SK-N-SH treated with all-trans-retinoic acid at 6 μM for 48 hours (cell line): ENCODE measurements at regions not wholly inside any gene's neighbourhood (a gene's known extent, or its start where the extent isn't known, plus 50 kb on each side); places are given as distances from the start of the nearest gene placed in this dataset.

Source experiments
- ATAC-seq: fragments of 200-7000 bp; cut with Tn5 transposase; 3 replicates; pipeline ENCODE4 v1.9.1; 2020; ENCODE audit warnings: mild to moderate bottlenecking, moderate library complexity
- ARNTL ChIP-seq: fragments of 450-650 bp; formaldehyde crosslinking; IDR thresholded peaks from 2 replicates; pipeline ENCODE4 v1.5.0; 2020; ENCODE audit warnings: low read depth, mild to moderate bottlenecking, moderate library complexity, borderline replicate concordance
- BACH2 ChIP-seq: fragments of 250-450 bp; sonication (Bioruptor Pico); IDR thresholded peaks from 2 replicates; pipeline ENCODE4 v1.9.0; 2021; ENCODE audit warnings: mild to moderate bottlenecking, borderline replicate concordance
- CSDC2 ChIP-seq: fragments of 250-450 bp; sonication (Bioruptor Pico); IDR thresholded peaks from 2 replicates; pipeline ENCODE4 v1.5.0; 2020; ENCODE audit warnings: mild to moderate bottlenecking, moderate library complexity
- ESRRG ChIP-seq: fragments of 250-450 bp; sonication (Bioruptor Pico); IDR thresholded peaks from 2 replicates; pipeline ENCODE4 v1.6.1; 2021; ENCODE audit warnings: mild to moderate bottlenecking
- GLIS3 ChIP-seq: fragments of 250-450 bp; sonication (Bioruptor Pico); IDR thresholded peaks from 2 replicates; pipeline ENCODE4 v1.5.0; 2020; ENCODE audit warnings: mild to moderate bottlenecking, moderate library complexity
- ISL1 ChIP-seq: fragments of 250-450 bp; sonication (Bioruptor Pico); IDR thresholded peaks from 2 replicates; pipeline ENCODE4 v2.1.2; 2022; ENCODE audit warnings: mild to moderate bottlenecking, moderate library complexity
- OSR1 ChIP-seq: fragments of 250-450 bp; sonication (Bioruptor Pico); IDR thresholded peaks from 2 replicates; pipeline ENCODE4 v1.8.0; 2022; ENCODE audit warnings: moderate library complexity, mild to moderate bottlenecking, inconsistent platforms
- PPARA ChIP-seq: fragments of 250-450 bp; sonication (Bioruptor Pico); IDR thresholded peaks from 2 replicates; pipeline ENCODE4 v1.5.0; 2020; ENCODE audit warnings: mild to moderate bottlenecking, borderline replicate concordance
- RARB ChIP-seq: fragments of 250-450 bp; sonication (Bioruptor Pico); IDR thresholded peaks from 2 replicates; pipeline ENCODE4 v1.8.0; 2021; ENCODE audit warnings: mild to moderate bottlenecking, moderate library complexity
- SNAI2 ChIP-seq: fragments of 250-450 bp; sonication (Bioruptor Pico); IDR thresholded peaks from 2 replicates; pipeline ENCODE4 v1.5.0; 2020; ENCODE audit warnings: mild to moderate bottlenecking, moderate library complexity
- TCF4 ChIP-seq: fragments of 250-450 bp; sonication (Bioruptor Pico); IDR thresholded peaks from 2 replicates; pipeline ENCODE4 v1.8.0; 2021; ENCODE audit warnings: mild to moderate bottlenecking, moderate library complexity, borderline replicate concordance
- TOX ChIP-seq: fragments of 250-450 bp; sonication (Bioruptor Pico); IDR thresholded peaks from 2 replicates; pipeline ENCODE4 v1.8.0; 2021; ENCODE audit warnings: mild to moderate bottlenecking, moderate library complexity, borderline replicate concordance
- ZFP3 ChIP-seq: fragments of 250-450 bp; sonication (Bioruptor Pico); IDR thresholded peaks from 2 replicates; pipeline ENCODE4 v1.5.0; 2020; ENCODE audit warnings: mild to moderate bottlenecking, moderate library complexity
- ZNF70 ChIP-seq: fragments of 450-650 bp; formaldehyde crosslinking; IDR thresholded peaks from 2 replicates; pipeline ENCODE4 v1.5.0; 2020; ENCODE audit warnings: mild to moderate bottlenecking, moderate library complexity
- TF ChIP-seq, protein P1 (sequence below): fragments of 250-450 bp; sonication (Bioruptor Pico); IDR thresholded peaks from 2 replicates; pipeline ENCODE4 v1.8.0; 2021; ENCODE audit warnings: low read depth, mild to moderate bottlenecking, moderate library complexity, borderline replicate concordance
- TF ChIP-seq, protein P2 (sequence below): fragments of 250-450 bp; sonication (Bioruptor Pico); IDR thresholded peaks from 2 replicates; pipeline ENCODE4 v1.5.1; 2020; ENCODE audit warnings: low read depth, mild to moderate bottlenecking, moderate library complexity
- TF ChIP-seq, protein P3 (sequence below): fragments of 250-450 bp; sonication (Bioruptor Pico); IDR thresholded peaks from 2 replicates; pipeline ENCODE4 v1.5.1; 2021; ENCODE audit warnings: mild to moderate bottlenecking, moderate library complexity
- TF ChIP-seq, protein P4 (sequence below): fragments of 250-450 bp; sonication (Bioruptor Pico); IDR thresholded peaks from 2 replicates; pipeline ENCODE4 v1.5.0; 2020; ENCODE audit warnings: mild to moderate bottlenecking, moderate library complexity
- TF ChIP-seq, protein P5 (sequence below): fragments of 250-450 bp; sonication (Bioruptor Pico); IDR thresholded peaks from 2 replicates; pipeline ENCODE4 v1.8.0; 2020; ENCODE audit warnings: mild to moderate bottlenecking, moderate library complexity, borderline replicate concordance

DNA sequence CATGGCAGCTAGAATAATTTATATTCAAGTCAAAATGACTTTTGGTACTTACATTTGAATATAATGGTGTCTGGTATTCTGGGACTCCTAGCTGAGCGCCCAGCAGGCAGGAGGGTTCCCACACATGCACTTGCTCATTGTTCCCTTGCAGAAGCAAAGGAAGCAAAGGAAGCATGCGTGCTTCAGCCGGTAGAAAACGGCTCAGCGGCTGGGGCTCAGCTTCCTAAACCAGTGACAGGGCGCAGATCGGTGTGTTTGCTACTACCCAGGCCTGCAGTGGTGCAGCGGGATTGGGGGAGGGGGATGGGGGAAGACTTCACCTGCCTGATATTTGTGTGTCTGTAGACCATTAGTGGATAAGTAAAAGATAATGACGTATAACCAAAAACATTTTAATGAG is 978.3 kb upstream of the TENM3 start:
- TF ChIP-seq TCF4 (CRISPR knock-in tag) (no peak), RARB (CRISPR knock-in tag) (no peak), GLIS3 (no peak), CSDC2 (no peak), ZFP3 (CRISPR knock-in tag) (no peak), ZNF70 (CRISPR knock-in tag) (no peak), ESRRG (CRISPR knock-in tag) (no peak), ARNTL (CRISPR knock-in tag) (no peak), BACH2 (CRISPR knock-in tag) (no peak), PPARA (no peak), OSR1 (CRISPR knock-in tag) (no peak), ISL1 (no peak)
- TF ChIP-seq, protein P1, sequence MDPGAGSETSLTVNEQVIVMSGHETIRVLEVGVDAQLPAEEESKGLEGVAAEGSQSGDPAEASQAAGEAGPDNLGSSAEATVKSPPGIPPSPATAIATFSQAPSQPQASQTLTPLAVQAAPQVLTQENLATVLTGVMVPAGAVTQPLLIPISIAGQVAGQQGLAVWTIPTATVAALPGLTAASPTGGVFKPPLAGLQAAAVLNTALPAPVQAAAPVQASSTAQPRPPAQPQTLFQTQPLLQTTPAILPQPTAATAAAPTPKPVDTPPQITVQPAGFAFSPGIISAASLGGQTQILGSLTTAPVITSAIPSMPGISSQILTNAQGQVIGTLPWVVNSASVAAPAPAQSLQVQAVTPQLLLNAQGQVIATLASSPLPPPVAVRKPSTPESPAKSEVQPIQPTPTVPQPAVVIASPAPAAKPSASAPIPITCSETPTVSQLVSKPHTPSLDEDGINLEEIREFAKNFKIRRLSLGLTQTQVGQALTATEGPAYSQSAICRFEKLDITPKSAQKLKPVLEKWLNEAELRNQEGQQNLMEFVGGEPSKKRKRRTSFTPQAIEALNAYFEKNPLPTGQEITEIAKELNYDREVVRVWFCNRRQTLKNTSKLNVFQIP (CRISPR knock-in tag): no peak
- TF ChIP-seq, protein P2, sequence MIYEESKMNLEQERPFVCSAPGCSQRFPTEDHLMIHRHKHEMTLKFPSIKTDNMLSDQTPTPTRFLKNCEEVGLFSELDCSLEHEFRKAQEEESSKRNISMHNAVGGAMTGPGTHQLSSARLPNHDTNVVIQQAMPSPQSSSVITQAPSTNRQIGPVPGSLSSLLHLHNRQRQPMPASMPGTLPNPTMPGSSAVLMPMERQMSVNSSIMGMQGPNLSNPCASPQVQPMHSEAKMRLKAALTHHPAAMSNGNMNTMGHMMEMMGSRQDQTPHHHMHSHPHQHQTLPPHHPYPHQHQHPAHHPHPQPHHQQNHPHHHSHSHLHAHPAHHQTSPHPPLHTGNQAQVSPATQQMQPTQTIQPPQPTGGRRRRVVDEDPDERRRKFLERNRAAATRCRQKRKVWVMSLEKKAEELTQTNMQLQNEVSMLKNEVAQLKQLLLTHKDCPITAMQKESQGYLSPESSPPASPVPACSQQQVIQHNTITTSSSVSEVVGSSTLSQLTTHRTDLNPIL: no peak
- TF ChIP-seq, protein P3, sequence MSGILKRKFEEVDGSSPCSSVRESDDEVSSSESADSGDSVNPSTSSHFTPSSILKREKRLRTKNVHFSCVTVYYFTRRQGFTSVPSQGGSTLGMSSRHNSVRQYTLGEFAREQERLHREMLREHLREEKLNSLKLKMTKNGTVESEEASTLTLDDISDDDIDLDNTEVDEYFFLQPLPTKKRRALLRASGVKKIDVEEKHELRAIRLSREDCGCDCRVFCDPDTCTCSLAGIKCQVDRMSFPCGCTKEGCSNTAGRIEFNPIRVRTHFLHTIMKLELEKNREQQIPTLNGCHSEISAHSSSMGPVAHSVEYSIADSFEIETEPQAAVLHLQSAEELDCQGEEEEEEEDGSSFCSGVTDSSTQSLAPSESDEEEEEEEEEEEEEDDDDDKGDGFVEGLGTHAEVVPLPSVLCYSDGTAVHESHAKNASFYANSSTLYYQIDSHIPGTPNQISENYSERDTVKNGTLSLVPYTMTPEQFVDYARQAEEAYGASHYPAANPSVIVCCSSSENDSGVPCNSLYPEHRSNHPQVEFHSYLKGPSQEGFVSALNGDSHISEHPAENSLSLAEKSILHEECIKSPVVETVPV (CRISPR knock-in tag): no peak
- TF ChIP-seq, protein P4, sequence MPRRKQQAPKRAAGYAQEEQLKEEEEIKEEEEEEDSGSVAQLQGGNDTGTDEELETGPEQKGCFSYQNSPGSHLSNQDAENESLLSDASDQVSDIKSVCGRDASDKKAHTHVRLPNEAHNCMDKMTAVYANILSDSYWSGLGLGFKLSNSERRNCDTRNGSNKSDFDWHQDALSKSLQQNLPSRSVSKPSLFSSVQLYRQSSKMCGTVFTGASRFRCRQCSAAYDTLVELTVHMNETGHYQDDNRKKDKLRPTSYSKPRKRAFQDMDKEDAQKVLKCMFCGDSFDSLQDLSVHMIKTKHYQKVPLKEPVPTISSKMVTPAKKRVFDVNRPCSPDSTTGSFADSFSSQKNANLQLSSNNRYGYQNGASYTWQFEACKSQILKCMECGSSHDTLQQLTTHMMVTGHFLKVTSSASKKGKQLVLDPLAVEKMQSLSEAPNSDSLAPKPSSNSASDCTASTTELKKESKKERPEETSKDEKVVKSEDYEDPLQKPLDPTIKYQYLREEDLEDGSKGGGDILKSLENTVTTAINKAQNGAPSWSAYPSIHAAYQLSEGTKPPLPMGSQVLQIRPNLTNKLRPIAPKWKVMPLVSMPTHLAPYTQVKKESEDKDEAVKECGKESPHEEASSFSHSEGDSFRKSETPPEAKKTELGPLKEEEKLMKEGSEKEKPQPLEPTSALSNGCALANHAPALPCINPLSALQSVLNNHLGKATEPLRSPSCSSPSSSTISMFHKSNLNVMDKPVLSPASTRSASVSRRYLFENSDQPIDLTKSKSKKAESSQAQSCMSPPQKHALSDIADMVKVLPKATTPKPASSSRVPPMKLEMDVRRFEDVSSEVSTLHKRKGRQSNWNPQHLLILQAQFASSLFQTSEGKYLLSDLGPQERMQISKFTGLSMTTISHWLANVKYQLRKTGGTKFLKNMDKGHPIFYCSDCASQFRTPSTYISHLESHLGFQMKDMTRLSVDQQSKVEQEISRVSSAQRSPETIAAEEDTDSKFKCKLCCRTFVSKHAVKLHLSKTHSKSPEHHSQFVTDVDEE (CRISPR knock-in tag): no peak
- ATAC-seq: no peak

DNA sequence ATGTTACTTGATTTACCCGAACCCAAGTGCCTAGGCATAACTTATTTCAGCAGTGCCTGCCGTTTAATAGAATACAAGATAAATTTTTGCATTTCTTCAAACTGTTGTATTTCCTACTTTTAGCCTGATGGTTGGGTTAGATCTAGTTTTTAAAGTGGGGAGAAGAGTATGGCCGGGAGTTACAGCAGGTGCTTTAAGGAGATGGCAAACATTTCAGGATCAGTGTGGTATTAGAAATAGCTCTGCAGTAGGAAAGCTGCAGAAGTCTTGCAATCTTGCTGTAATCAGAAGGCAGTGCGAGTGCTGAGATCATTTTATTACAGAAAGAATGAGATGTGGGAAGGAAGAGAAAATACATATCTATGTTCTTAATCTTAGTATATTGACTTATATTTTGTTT is 977.8 kb upstream of the TENM3 start:
- ATAC-seq: no peak
- TF ChIP-seq GLIS3 (no peak), RARB (CRISPR knock-in tag) (no peak), ISL1 (no peak), SNAI2 (CRISPR knock-in tag) (no peak), TOX (no peak), ARNTL (CRISPR knock-in tag) (no peak), ZFP3 (CRISPR knock-in tag) (no peak)
- TF ChIP-seq, protein P3 (CRISPR knock-in tag): no peak
- TF ChIP-seq, protein P4 (CRISPR knock-in tag): no peak
- TF ChIP-seq, protein P5, sequence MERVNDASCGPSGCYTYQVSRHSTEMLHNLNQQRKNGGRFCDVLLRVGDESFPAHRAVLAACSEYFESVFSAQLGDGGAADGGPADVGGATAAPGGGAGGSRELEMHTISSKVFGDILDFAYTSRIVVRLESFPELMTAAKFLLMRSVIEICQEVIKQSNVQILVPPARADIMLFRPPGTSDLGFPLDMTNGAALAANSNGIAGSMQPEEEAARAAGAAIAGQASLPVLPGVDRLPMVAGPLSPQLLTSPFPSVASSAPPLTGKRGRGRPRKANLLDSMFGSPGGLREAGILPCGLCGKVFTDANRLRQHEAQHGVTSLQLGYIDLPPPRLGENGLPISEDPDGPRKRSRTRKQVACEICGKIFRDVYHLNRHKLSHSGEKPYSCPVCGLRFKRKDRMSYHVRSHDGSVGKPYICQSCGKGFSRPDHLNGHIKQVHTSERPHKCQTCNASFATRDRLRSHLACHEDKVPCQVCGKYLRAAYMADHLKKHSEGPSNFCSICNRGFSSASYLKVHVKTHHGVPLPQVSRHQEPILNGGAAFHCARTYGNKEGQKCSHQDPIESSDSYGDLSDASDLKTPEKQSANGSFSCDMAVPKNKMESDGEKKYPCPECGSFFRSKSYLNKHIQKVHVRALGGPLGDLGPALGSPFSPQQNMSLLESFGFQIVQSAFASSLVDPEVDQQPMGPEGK (CRISPR knock-in tag): no peak
